H9 (cell line): ENCODE measurements at regions not wholly inside any gene's neighbourhood (a gene's known extent, or its start where the extent isn't known, plus 50 kb on each side); places are given as distances from the start of the nearest gene placed in this dataset.
A peak's percentile ranks its signal among the peaks of the same experiment; 100 is the strongest.

Experiments used
- DNase-seq: peaks from one replicate; pipeline ENCODE4 v3.0.0-alpha.2; 2017
- H2AFZ ChIP-seq: one replicate; pipeline ENCODE4 v1.6.1; 2013; ENCODE audit warnings: mild to moderate bottlenecking, low read length, control low read depth, moderate library complexity
- H2AK5ac ChIP-seq: 2 replicates; pipeline ENCODE4 v1.6.1; 2013; ENCODE audit warnings: low read length, control low read depth, mixed read lengths; ENCODE audit not compliant: insufficient read length
- H2BK120ac ChIP-seq: one replicate; pipeline ENCODE4 v1.6.1; 2013; ENCODE audit warnings: low read depth, mild to moderate bottlenecking, low read length, control low read depth, inconsistent platforms; ENCODE audit not compliant: poor library complexity, severe bottlenecking
- H2BK12ac ChIP-seq: 2 replicates; pipeline ENCODE4 v1.6.1; 2013; ENCODE audit warnings: low read length, control low read depth, mixed read lengths, low read depth; ENCODE audit not compliant: insufficient read length
- H2BK15ac ChIP-seq: 2 replicates; pipeline ENCODE4 v1.6.1; 2013; ENCODE audit warnings: low read depth, low read length, control low read depth
- H2BK20ac ChIP-seq: one replicate; pipeline ENCODE4 v1.6.1; 2013; ENCODE audit warnings: low read depth, mild to moderate bottlenecking, low read length, control low read depth, inconsistent platforms; ENCODE audit not compliant: poor library complexity, severe bottlenecking
- H2BK5ac ChIP-seq: 2 replicates; pipeline ENCODE4 v1.6.1; 2013; ENCODE audit warnings: low read length, control low read depth, mixed read lengths; ENCODE audit not compliant: insufficient read length
- H3K14ac ChIP-seq: 2 replicates; pipeline ENCODE4 v1.6.1; 2013; ENCODE audit warnings: low read length, control low read depth; ENCODE audit not compliant: insufficient read depth
- H3K18ac ChIP-seq: 2 replicates; pipeline ENCODE4 v1.6.1; 2013; ENCODE audit warnings: low read depth, mild to moderate bottlenecking, mixed read lengths, low read length, control low read depth; ENCODE audit not compliant: insufficient read length
- H3K23ac ChIP-seq: 2 replicates; pipeline ENCODE4 v1.6.1; 2013; ENCODE audit warnings: low read length, control low read depth, mixed read lengths, low read depth; ENCODE audit not compliant: insufficient read length
- H3K23me2 ChIP-seq: 2 replicates; pipeline ENCODE4 v1.6.1; 2013; ENCODE audit warnings: low read depth, mild to moderate bottlenecking, mixed read lengths, low read length, control low read depth; ENCODE audit not compliant: insufficient read length, poor library complexity, severe bottlenecking
- H3K27ac ChIP-seq: 2 replicates; pipeline ENCODE4 v1.5.1; 2013; ENCODE audit warnings: low read length, control low read depth, mixed read lengths, low read depth; ENCODE audit not compliant: insufficient read length
- H3K27me3 ChIP-seq: 2 replicates; pipeline ENCODE4 v1.6.1; 2013; ENCODE audit warnings: low read length, control low read depth, inconsistent platforms; ENCODE audit not compliant: insufficient read depth
- H3K4ac ChIP-seq: 2 replicates; pipeline ENCODE4 v1.6.1; 2013; ENCODE audit warnings: low read depth, mild to moderate bottlenecking, control low read depth, inconsistent platforms, low read length, moderate library complexity
- H3K4me1 ChIP-seq: 2 replicates; pipeline ENCODE4 v1.6.1; 2013; ENCODE audit warnings: low read length, control low read depth, inconsistent platforms; ENCODE audit not compliant: insufficient read depth
- H3K4me2 ChIP-seq: 2 replicates; pipeline ENCODE4 v1.6.1; 2013; ENCODE audit warnings: low read length, control low read depth, mixed read lengths; ENCODE audit not compliant: insufficient read length, insufficient read depth
- H3K56ac ChIP-seq: 2 replicates; pipeline ENCODE4 v1.6.1; 2013; ENCODE audit warnings: low read depth, mild to moderate bottlenecking, mixed read lengths, low read length, control low read depth; ENCODE audit not compliant: insufficient read length
- H3K79me1 ChIP-seq: 2 replicates; pipeline ENCODE4 v1.6.1; 2013; ENCODE audit warnings: low read depth, mild to moderate bottlenecking, moderate library complexity, low read length, control low read depth, inconsistent platforms; ENCODE audit not compliant: insufficient read depth, poor library complexity, severe bottlenecking
- H3K79me2 ChIP-seq: 2 replicates; pipeline ENCODE4 v1.6.1; 2013; ENCODE audit warnings: low read length, control low read depth, inconsistent platforms; ENCODE audit not compliant: insufficient read depth
- H3K9ac ChIP-seq: 2 replicates; pipeline ENCODE4 v1.6.1; 2013; ENCODE audit warnings: low read length, control low read depth, mixed read lengths; ENCODE audit not compliant: insufficient read length; ENCODE audit errors: extremely low read depth
- H3K9me3 ChIP-seq: one replicate; pipeline ENCODE4 v1.6.1; 2013; ENCODE audit warnings: low read depth, low read length, inconsistent platforms; ENCODE audit not compliant: control insufficient read depth
- H3T11ph ChIP-seq: one replicate; pipeline ENCODE4 v1.6.1; 2013; ENCODE audit warnings: mild to moderate bottlenecking, low read length, control low read depth, inconsistent platforms
- H4K20me1 ChIP-seq: one replicate; pipeline ENCODE4 v1.6.1; 2013; ENCODE audit not compliant: control insufficient read depth, insufficient read length, insufficient read depth
- H4K5ac ChIP-seq: 2 replicates; pipeline ENCODE4 v1.6.1; 2013; ENCODE audit warnings: low read depth, mild to moderate bottlenecking, mixed read lengths, low read length, control low read depth; ENCODE audit not compliant: insufficient read length
- H4K8ac ChIP-seq: replicated peaks from 2 replicates; pipeline ENCODE4 v1.6.1; 2013; ENCODE audit warnings: low read length, control low read depth, mixed read lengths, low read depth; ENCODE audit not compliant: insufficient read length
- H4K91ac ChIP-seq: 2 replicates; pipeline ENCODE4 v1.6.1; 2013; ENCODE audit warnings: low read depth, mild to moderate bottlenecking, moderate library complexity, mixed read lengths, low read length, control low read depth; ENCODE audit not compliant: insufficient read length
- H3K27ac Mint-ChIP-seq, 3 experiments: 2 replicates in 2 of 3; 3 replicates in 1 of 3; pipeline ENCODE4 v1.8.0; 2020 to 2021; ENCODE audit warnings: mixed read lengths in 3 of 3, mild to moderate bottlenecking in 1 of 3, moderate library complexity in 1 of 3
- H3K27me3 Mint-ChIP-seq: 2 replicates; pipeline ENCODE4 v1.8.0; 2021; ENCODE audit warnings: low read depth, mild to moderate bottlenecking, moderate library complexity, mixed read lengths
- H3K36me3 Mint-ChIP-seq, 3 experiments: 2 replicates in 2 of 3; 3 replicates in 1 of 3; pipeline ENCODE4 v1.8.0; 2020 to 2021; ENCODE audit warnings: low read depth in 3 of 3, mixed read lengths in 3 of 3; ENCODE audit not compliant: insufficient read depth in 1 of 3
- H3K4me1 Mint-ChIP-seq, 2 experiments: 2 replicates each; pipeline ENCODE4 v1.8.0; 2020; ENCODE audit warnings: mixed read lengths in 2 of 2
- H3K4me3 Mint-ChIP-seq, 2 experiments: 2 replicates in 1 of 2; 3 replicates in 1 of 2; pipeline ENCODE4 v1.8.0; 2020 to 2021; ENCODE audit warnings: mild to moderate bottlenecking in 2 of 2, mixed read lengths in 2 of 2, moderate library complexity in 1 of 2
- H3K9me3 Mint-ChIP-seq, 2 experiments: 2 replicates in 1 of 2; 3 replicates in 1 of 2; pipeline ENCODE4 v1.8.0; 2020; ENCODE audit warnings: mild to moderate bottlenecking in 2 of 2, mixed read lengths in 2 of 2, moderate library complexity in 1 of 2
- CTCF ChIP-seq: fragments of 200-600 bp; sonication (generic); conservative IDR thresholded peaks from 3 replicates; pipeline ENCODE4 v1.8.0; 2021; ENCODE audit warnings: antibody characterized with exemption, mild to moderate bottlenecking
- WGBS: extraction: QIAGEN DNeasy Blood & Tissue Kit; methylation state at CpG from one replicate; pipeline ENCODE4 v1.1.7; 2013; ENCODE audit warnings: missing lambda C conversion rate, low lambda C conversion rate, mixed read lengths; ENCODE audit not compliant: insufficient read length; ENCODE audit errors: extremely low coverage; 5-methylcytosine and 5-hydroxymethylcytosine counted together

GRCh38 chr11:69215216-69215615, 59.5 kb downstream of the SMIM38 start:
- Mint-ChIP-seq H3K4me3 (no peak overlapping the region), H3K4me1 (peaks cover 0 to 6% of the 10 kb centered on the region in 2 experiments; a peak in 2 of 4 replicates), H3K27ac (no peak overlapping the region), H3K9me3 (peaks cover 0 to 3% of the 10 kb centered on the region in 2 experiments; a peak in 2 of 5 replicates), H3K27me3 (peaks cover 13% of the 10 kb centered on the region), H3K36me3 (no peaks in the 10 kb centered on the region)
- Histone ChIP-seq H3K14ac (no peak overlapping the region), H3K18ac (no peak overlapping the region), H3K23me2 (no peaks in the 10 kb centered on the region), H2BK12ac (no peak overlapping the region), H3K79me1 (no peaks in the 10 kb centered on the region), H4K8ac (no peak overlapping the region), H2BK120ac (no peak overlapping the region), H4K20me1 (no peaks in the 10 kb centered on the region), H3K27ac (no peak overlapping the region), H2AFZ (no peak overlapping the region), H3K79me2 (no peaks in the 10 kb centered on the region), H3K9me3 (no peaks in the 10 kb centered on the region), H2BK5ac (no peak overlapping the region), H2AK5ac (no peak overlapping the region), H4K5ac (no peak overlapping the region), H3K4ac (no peak overlapping the region), H3K27me3 (no peaks in the 10 kb centered on the region), H3T11ph (no peak overlapping the region), H4K91ac (no peak overlapping the region), H2BK15ac (no peak overlapping the region), H3K23ac (no peak overlapping the region), H3K4me1 (no peaks in the 10 kb centered on the region), H3K56ac (no peak overlapping the region), H3K9ac (no peak overlapping the region), H3K4me2 (no peak overlapping the region), H2BK20ac (no peak overlapping the region)
- no CpG with 5 or more reads among the region's 1 CpG for WGBS
- TF ChIP-seq CTCF = no peak
- peak; percentile 3 for DNase-seq
